Osteoblast (primary cell): ENCODE measurements at regions not wholly inside any gene's neighbourhood (a gene's known extent, or its start where the extent isn't known, plus 50 kb on each side); places are given as distances from the start of the nearest gene placed in this dataset.

ENCODE experiments used
- DNase-seq: peaks from one replicate; pipeline ENCODE4 v3.0.0; 2011; ENCODE audit warnings: low spot score, mixed read lengths; ENCODE audit not compliant: insufficient read length; ENCODE audit errors: missing footprints
- H2AFZ ChIP-seq: 2 replicates; pipeline ENCODE4 v1.6.0; 2011; ENCODE audit warnings: mild to moderate bottlenecking, low read length
- H3K27ac ChIP-seq: 2 replicates; pipeline ENCODE4 v1.5.1; 2011; ENCODE audit warnings: mild to moderate bottlenecking, low read depth, low read length, moderate library complexity
- H3K27me3 ChIP-seq: 2 replicates; pipeline ENCODE4 v1.6.0; 2012; ENCODE audit warnings: mild to moderate bottlenecking, control low read depth, inconsistent platforms, low read length, moderate library complexity; ENCODE audit not compliant: insufficient read depth
- H3K36me3 ChIP-seq: 2 replicates; pipeline ENCODE4 v1.5.1; 2011; ENCODE audit warnings: mild to moderate bottlenecking, low read length, control low read depth, moderate library complexity; ENCODE audit not compliant: insufficient read depth
- H3K4me1 ChIP-seq: 2 replicates; pipeline ENCODE4 v1.5.1; 2011; ENCODE audit warnings: mild to moderate bottlenecking, low read length, control low read depth, moderate library complexity; ENCODE audit not compliant: insufficient read depth
- H3K4me2 ChIP-seq: 2 replicates; pipeline ENCODE4 v1.6.0; 2011; ENCODE audit warnings: mild to moderate bottlenecking, low read length; ENCODE audit not compliant: insufficient read depth
- H3K4me3 ChIP-seq: fragments of 200-600 bp; sonication (generic); 3 replicates; pipeline ENCODE4 v1.5.1; 2012; ENCODE audit warnings: mild to moderate bottlenecking, low read length, inconsistent platforms; ENCODE audit not compliant: insufficient read depth
- H3K79me2 ChIP-seq: 2 replicates; pipeline ENCODE4 v1.6.0; 2012; ENCODE audit warnings: mild to moderate bottlenecking, low read length, control low read depth, inconsistent platforms; ENCODE audit not compliant: insufficient read depth
- H3K9me3 ChIP-seq: 2 replicates; pipeline ENCODE4 v1.5.1; 2011; ENCODE audit warnings: low read depth, low read length, control low read depth
- H4K20me1 ChIP-seq: 2 replicates; pipeline ENCODE4 v1.6.0; 2012; ENCODE audit warnings: mild to moderate bottlenecking, low read length, control low read depth; ENCODE audit not compliant: insufficient read depth
- TF ChIP-seq, protein P1 (sequence below): IDR thresholded peaks from 2 replicates; pipeline ENCODE4 v1.5.1; 2011; ENCODE audit warnings: mild to moderate bottlenecking, low read depth, low read length, moderate library complexity; ENCODE audit errors: extremely low read depth

DNA sequence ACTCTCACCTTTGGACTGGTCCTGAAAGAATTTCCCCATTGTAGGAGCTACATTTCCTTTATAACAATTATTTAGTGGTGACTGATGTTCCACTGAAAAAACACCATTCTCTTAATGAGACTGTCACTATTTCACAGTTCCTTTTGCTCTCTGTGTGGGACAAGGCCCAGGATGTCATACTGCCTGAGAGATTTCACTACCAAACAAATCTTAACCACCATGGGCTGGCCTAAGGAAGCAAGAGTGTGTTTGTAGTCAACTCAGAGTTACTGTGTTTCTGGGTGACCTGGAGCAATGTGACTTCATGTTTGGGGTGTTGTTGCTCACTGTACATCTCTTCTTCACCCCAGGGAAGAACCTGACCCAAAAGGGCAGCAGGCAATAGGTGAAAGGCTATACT lies 50.1 kb upstream of the ZNF608 start:
- no peak overlapping the region for H3K27ac ChIP-seq
- no peaks in the 10 kb centered on the region for H3K79me2 ChIP-seq
- no peaks in the 10 kb centered on the region for H3K4me1 ChIP-seq
- H3K27me3 ChIP-seq: no peaks in the 10 kb centered on the region
- TF ChIP-seq, protein P1, sequence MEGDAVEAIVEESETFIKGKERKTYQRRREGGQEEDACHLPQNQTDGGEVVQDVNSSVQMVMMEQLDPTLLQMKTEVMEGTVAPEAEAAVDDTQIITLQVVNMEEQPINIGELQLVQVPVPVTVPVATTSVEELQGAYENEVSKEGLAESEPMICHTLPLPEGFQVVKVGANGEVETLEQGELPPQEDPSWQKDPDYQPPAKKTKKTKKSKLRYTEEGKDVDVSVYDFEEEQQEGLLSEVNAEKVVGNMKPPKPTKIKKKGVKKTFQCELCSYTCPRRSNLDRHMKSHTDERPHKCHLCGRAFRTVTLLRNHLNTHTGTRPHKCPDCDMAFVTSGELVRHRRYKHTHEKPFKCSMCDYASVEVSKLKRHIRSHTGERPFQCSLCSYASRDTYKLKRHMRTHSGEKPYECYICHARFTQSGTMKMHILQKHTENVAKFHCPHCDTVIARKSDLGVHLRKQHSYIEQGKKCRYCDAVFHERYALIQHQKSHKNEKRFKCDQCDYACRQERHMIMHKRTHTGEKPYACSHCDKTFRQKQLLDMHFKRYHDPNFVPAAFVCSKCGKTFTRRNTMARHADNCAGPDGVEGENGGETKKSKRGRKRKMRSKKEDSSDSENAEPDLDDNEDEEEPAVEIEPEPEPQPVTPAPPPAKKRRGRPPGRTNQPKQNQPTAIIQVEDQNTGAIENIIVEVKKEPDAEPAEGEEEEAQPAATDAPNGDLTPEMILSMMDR: no peak
- no peak overlapping the region for H3K4me3 ChIP-seq
- no peak for DNase-seq
- H4K20me1 ChIP-seq: no peaks in the 10 kb centered on the region
- no peaks in the 10 kb centered on the region for H3K9me3 ChIP-seq
- no peak overlapping the region for H2AFZ ChIP-seq
- H3K36me3 ChIP-seq: no peaks in the 10 kb centered on the region
- H3K4me2 ChIP-seq: no peak overlapping the region

GRCh38 chr5:124797665-124798087 lies 51.2 kb upstream of the ZNF608 start:
- DNase-seq: no peak
- H3K4me2 ChIP-seq: no peak overlapping the region

DNA sequence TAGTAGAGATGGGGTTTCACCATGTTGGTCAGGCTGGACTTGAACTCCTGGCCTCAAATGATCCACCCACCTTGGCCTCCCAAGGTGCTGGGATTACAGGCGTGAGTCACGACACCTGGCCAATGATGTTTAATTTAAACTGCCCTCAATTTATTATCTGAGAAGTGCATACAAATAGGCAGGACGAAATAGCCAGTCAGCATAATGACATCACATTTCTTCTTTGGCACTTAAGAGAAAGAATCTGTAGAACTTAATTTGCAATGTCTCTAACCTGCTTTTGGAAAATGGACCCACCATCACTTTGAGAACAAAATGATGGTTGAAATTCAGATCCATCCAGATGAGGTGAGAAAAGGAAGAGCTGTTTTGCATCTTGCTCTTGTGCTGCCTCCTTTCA lies 52.5 kb upstream of the ZNF608 start:
- Histone ChIP-seq H2AFZ (no peak overlapping the region), H4K20me1 (no peaks in the 10 kb centered on the region), H3K27me3 (no peaks in the 10 kb centered on the region), H3K9me3 (no peaks in the 10 kb centered on the region), H3K27ac (no peak overlapping the region), H3K4me3 (no peak overlapping the region), H3K4me1 (no peaks in the 10 kb centered on the region), H3K79me2 (no peaks in the 10 kb centered on the region), H3K4me2 (no peak overlapping the region), H3K36me3 (no peaks in the 10 kb centered on the region)
- TF ChIP-seq, protein P1: no peak
- DNase-seq: no peak

More at GRCh38 chr5:124797665-124798087, 51.2 kb upstream of the ZNF608 start:
- TF ChIP-seq, protein P1: no peak
- Histone ChIP-seq H3K27me3 (no peaks in the 10 kb centered on the region), H3K27ac (no peak overlapping the region), H3K4me1 (no peaks in the 10 kb centered on the region), H3K36me3 (no peaks in the 10 kb centered on the region), H3K9me3 (no peaks in the 10 kb centered on the region), H2AFZ (no peak overlapping the region), H4K20me1 (no peaks in the 10 kb centered on the region), H3K79me2 (no peaks in the 10 kb centered on the region), H3K4me3 (no peak overlapping the region)

GRCh38 chr5:124801551-124801950 lies 55.1 kb upstream of the ZNF608 start:
- DNase-seq: no peak
- Histone ChIP-seq H3K9me3 (no peaks in the 10 kb centered on the region), H3K27me3 (no peaks in the 10 kb centered on the region), H4K20me1 (no peaks in the 10 kb centered on the region), H3K36me3 (no peaks in the 10 kb centered on the region), H3K79me2 (no peaks in the 10 kb centered on the region), H3K4me2 (no peak overlapping the region), H3K4me1 (no peaks in the 10 kb centered on the region), H3K27ac (no peak overlapping the region), H3K4me3 (no peak overlapping the region), H2AFZ (no peak overlapping the region)
- TF ChIP-seq, protein P1: no peak
